CD14-positive monocyte (primary cell): ENCODE measurements at regions not wholly inside any gene's neighbourhood (a gene's known extent, or its start where the extent isn't known, plus 50 kb on each side); places are given as distances from the start of the nearest gene placed in this dataset.

Experiments used
- DNase-seq, 3 donors: peaks; one replicate each; pipeline ENCODE4 v3.0.0-alpha.2; 2011 to 2022
- H2AFZ ChIP-seq: 2 replicates; pipeline ENCODE4 v1.6.0; 2012; ENCODE audit warnings: mild to moderate bottlenecking, low read depth, low read length, inconsistent platforms; ENCODE audit not compliant: insufficient read depth, poor library complexity, severe bottlenecking
- H3K27ac ChIP-seq, 2 donors: 1 replicate in 1 of 2; 2 replicates in 1 of 2; pipeline ENCODE4 v1.5.1; 2012 to 2013; ENCODE audit warnings: low read length in 2 of 2, control low read depth in 1 of 2, inconsistent platforms in 1 of 2, low read depth in 1 of 2, mild to moderate bottlenecking in 1 of 2
- H3K27me3 ChIP-seq, 2 donors: one replicate each; pipeline versions ENCODE4 v1.6.0 to v1.6.1; 2011 to 2013; ENCODE audit warnings: low read length in 2 of 2; ENCODE audit not compliant: control insufficient read depth in 2 of 2, insufficient read depth in 2 of 2
- H3K36me3 ChIP-seq, 2 donors: replicated peaks in 1 of 2; 1 replicate in 1 of 2; 2 replicates in 1 of 2; pipeline versions ENCODE4 v1.5.1 to v1.6.1; 2012 to 2013; ENCODE audit warnings: low read length in 2 of 2, control low read depth in 1 of 2, inconsistent platforms in 1 of 2, mild to moderate bottlenecking in 1 of 2; ENCODE audit not compliant: insufficient read depth in 2 of 2, control insufficient read depth in 1 of 2
- H3K4me1 ChIP-seq, 2 donors: 1 replicate in 1 of 2; 2 replicates in 1 of 2; pipeline versions ENCODE4 v1.5.1 to v1.6.1; 2012 to 2013; ENCODE audit warnings: low read length in 2 of 2, control low read depth in 1 of 2, inconsistent platforms in 1 of 2, mild to moderate bottlenecking in 1 of 2, moderate library complexity in 1 of 2; ENCODE audit not compliant: insufficient read depth in 2 of 2, control insufficient read depth in 1 of 2
- H3K4me2 ChIP-seq: replicated peaks from 2 replicates; pipeline ENCODE3; 2012; ENCODE audit warnings: low read length, moderate library complexity, mild to moderate bottlenecking; ENCODE audit not compliant: poor library complexity, severe bottlenecking; ENCODE audit errors: extremely low read depth
- H3K4me3 ChIP-seq, 3 experiments: fragments of 200-600 bp in 1 of 3; sonication (generic) in 1 of 3; replicated peaks in 1 of 3; 1 replicate in 2 of 3; 2 replicates in 1 of 3; pipeline ENCODE4 v1.5.1; 2011 to 2013; ENCODE audit warnings: low read length in 3 of 3, mild to moderate bottlenecking in 3 of 3, control low read depth in 2 of 3, low read depth in 2 of 3, inconsistent platforms in 1 of 3, moderate library complexity in 1 of 3
- H3K79me2 ChIP-seq: 2 replicates; pipeline ENCODE4 v1.6.0; 2012; ENCODE audit warnings: mild to moderate bottlenecking, control low read depth, inconsistent platforms, low read length, moderate library complexity; ENCODE audit not compliant: insufficient read depth
- H3K9ac ChIP-seq: 2 replicates; pipeline ENCODE4 v1.6.0; 2017; ENCODE audit warnings: low read length, mild to moderate bottlenecking; ENCODE audit not compliant: insufficient read depth, poor library complexity, severe bottlenecking
- H3K9me3 ChIP-seq, 2 donors: replicated peaks in 1 of 2; 1 replicate in 1 of 2; 2 replicates in 1 of 2; pipeline versions ENCODE4 v1.5.1 to v1.6.1; 2012 to 2013; ENCODE audit warnings: low read length in 2 of 2, control low read depth in 1 of 2; ENCODE audit not compliant: control insufficient read depth in 1 of 2, insufficient read depth in 1 of 2
- H4K20me1 ChIP-seq: 2 replicates; pipeline ENCODE4 v1.6.0; 2012; ENCODE audit warnings: mild to moderate bottlenecking, low read length, control low read depth, moderate library complexity; ENCODE audit not compliant: insufficient read depth
- H3K27ac Mint-ChIP-seq, 7 donors: one replicate each; pipeline ENCODE4 v1.8.0; 2020; ENCODE audit warnings: mild to moderate bottlenecking in 7 of 7, mixed read lengths in 7 of 7, moderate library complexity in 6 of 7, inconsistent platforms in 2 of 7
- H3K27me3 Mint-ChIP-seq, 3 donors: one replicate each; pipeline ENCODE4 v1.8.0; 2021 to 2022; ENCODE audit warnings: low read depth in 3 of 3, mild to moderate bottlenecking in 3 of 3, mixed read lengths in 3 of 3, moderate library complexity in 3 of 3, inconsistent platforms in 1 of 3
- H3K36me3 Mint-ChIP-seq, 2 donors: one replicate each; pipeline ENCODE4 v1.8.0; 2020; ENCODE audit warnings: mixed read lengths in 2 of 2, inconsistent platforms in 1 of 2, mild to moderate bottlenecking in 1 of 2
- H3K4me1 Mint-ChIP-seq: one replicate; pipeline ENCODE4 v1.8.0; 2020; ENCODE audit warnings: mild to moderate bottlenecking, mixed read lengths
- H3K4me3 Mint-ChIP-seq, 2 donors: one replicate each; pipeline ENCODE4 v1.8.0; 2020; ENCODE audit warnings: mild to moderate bottlenecking in 2 of 2, mixed read lengths in 2 of 2, moderate library complexity in 1 of 2
- H3K9me3 Mint-ChIP-seq, 7 donors: one replicate each; pipeline ENCODE4 v1.8.0; 2020 to 2022; ENCODE audit warnings: mixed read lengths in 7 of 7, mild to moderate bottlenecking in 6 of 7, moderate library complexity in 6 of 7, inconsistent platforms in 2 of 7
- intact Hi-C, 2 donors: fragments of 100-400 bp; cut with micrococcal nuclease; formaldehyde crosslinking; loops; one replicate each; pipeline versions ENCODE4 v1.15.0 to v1.15.1; 2023
- TF ChIP-seq, protein P1 (sequence below): fragments of 200-600 bp; IDR thresholded peaks from one replicate; pipeline ENCODE4 v1.8.0; 2022; ENCODE audit warnings: antibody characterized with exemption, mild to moderate bottlenecking

DNA sequence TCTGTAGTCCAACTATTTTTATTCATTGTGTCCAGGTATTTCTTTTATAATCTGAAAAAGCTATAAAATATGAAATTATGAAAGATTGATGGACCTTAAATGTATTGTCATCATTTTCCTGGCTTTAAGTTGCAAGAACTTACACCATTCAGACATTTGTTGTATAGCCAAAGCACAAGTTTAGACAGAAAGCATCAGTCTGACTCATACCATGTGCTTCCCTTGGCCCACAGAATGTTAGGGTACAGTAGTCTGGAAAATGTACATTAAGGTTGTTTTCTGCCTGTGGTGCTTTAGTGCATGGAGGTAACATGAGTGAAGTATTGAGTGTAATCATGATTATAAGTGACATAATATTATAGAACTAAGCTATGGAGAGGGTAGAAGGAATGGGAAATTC lies 1002.5 kb downstream of the BCL11B start:
- DNase-seq: no peak

DNA sequence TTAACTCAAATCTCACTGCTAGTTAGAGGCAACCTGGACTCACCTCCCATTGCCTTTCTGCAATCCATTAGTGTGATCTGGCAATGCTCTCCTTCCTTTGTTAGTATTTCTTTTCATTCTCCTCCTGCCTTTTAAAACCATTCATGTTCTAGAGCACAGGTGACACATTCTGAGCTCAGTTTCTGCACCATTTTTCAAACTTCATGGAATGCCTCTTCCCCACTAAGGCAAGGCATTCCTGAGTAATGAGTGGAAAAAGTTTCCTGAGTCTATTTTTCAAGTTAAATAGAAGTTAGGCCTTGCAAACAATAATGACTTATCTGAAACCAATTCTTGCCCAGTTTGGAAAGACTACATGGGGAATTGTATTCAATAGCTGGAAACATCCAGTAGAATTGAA lies 1001.8 kb downstream of the BCL11B start:
- no peak overlapping the region for H3K4me3 ChIP-seq
- H3K27me3 ChIP-seq: no peaks in the 10 kb centered on the region
- H3K9ac ChIP-seq: no peak overlapping the region
- no peaks in the 10 kb centered on the region for H3K4me1 Mint-ChIP-seq
- H3K27me3 Mint-ChIP-seq: peaks cover 0 to 3% (median 0%) of the 10 kb centered on the region in 3 donors
- H3K36me3 ChIP-seq: no peaks in the 10 kb centered on the region
- H3K79me2 ChIP-seq: no peaks in the 10 kb centered on the region
- DNase-seq: no peak
- TF ChIP-seq, protein P1, sequence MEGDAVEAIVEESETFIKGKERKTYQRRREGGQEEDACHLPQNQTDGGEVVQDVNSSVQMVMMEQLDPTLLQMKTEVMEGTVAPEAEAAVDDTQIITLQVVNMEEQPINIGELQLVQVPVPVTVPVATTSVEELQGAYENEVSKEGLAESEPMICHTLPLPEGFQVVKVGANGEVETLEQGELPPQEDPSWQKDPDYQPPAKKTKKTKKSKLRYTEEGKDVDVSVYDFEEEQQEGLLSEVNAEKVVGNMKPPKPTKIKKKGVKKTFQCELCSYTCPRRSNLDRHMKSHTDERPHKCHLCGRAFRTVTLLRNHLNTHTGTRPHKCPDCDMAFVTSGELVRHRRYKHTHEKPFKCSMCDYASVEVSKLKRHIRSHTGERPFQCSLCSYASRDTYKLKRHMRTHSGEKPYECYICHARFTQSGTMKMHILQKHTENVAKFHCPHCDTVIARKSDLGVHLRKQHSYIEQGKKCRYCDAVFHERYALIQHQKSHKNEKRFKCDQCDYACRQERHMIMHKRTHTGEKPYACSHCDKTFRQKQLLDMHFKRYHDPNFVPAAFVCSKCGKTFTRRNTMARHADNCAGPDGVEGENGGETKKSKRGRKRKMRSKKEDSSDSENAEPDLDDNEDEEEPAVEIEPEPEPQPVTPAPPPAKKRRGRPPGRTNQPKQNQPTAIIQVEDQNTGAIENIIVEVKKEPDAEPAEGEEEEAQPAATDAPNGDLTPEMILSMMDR: no peak
- H3K27ac ChIP-seq: no peak overlapping the region
- no peaks in the 10 kb centered on the region for H3K4me1 ChIP-seq
- intact Hi-C loops: no loop called here
- no peak overlapping the region for H3K4me3 Mint-ChIP-seq
- peaks cover 0 to 7% of the 10 kb centered on the region in 2 donors for H3K9me3 ChIP-seq
- H3K4me2 ChIP-seq: no peak overlapping the region
- H2AFZ ChIP-seq: no peak overlapping the region
- H4K20me1 ChIP-seq: no peaks in the 10 kb centered on the region
- H3K27ac Mint-ChIP-seq: no peak overlapping the region
- peaks cover 3 to 9% (median 4%) of the 10 kb centered on the region in 7 donors for H3K9me3 Mint-ChIP-seq
- no peaks in the 10 kb centered on the region for H3K36me3 Mint-ChIP-seq

More for the DNA sequence above, 1002.5 kb downstream of the BCL11B start:
- H3K27me3 Mint-ChIP-seq: peaks cover 0 to 3% (median 0%) of the 10 kb centered on the region in 3 donors
- peaks cover 0 to 4% of the 10 kb centered on the region in 2 donors for H3K9me3 ChIP-seq
- H3K27me3 ChIP-seq: no peaks in the 10 kb centered on the region
- H3K36me3 ChIP-seq: no peaks in the 10 kb centered on the region
- no peak overlapping the region for H3K4me3 Mint-ChIP-seq
- H3K4me1 Mint-ChIP-seq: no peaks in the 10 kb centered on the region
- no peaks in the 10 kb centered on the region for H3K36me3 Mint-ChIP-seq
- no peaks in the 10 kb centered on the region for H3K4me1 ChIP-seq
- intact Hi-C loops: no loop called here
- TF ChIP-seq, protein P1: no peak
- no peak overlapping the region for H2AFZ ChIP-seq
- H3K9ac ChIP-seq: no peak overlapping the region
- H3K9me3 Mint-ChIP-seq: peaks cover 2 to 7% (median 4%) of the 10 kb centered on the region in 7 donors
- H3K79me2 ChIP-seq: no peaks in the 10 kb centered on the region
- no peaks in the 10 kb centered on the region for H4K20me1 ChIP-seq
- no peak overlapping the region for H3K27ac ChIP-seq
- H3K4me3 ChIP-seq: no peak overlapping the region
- no peak overlapping the region for H3K27ac Mint-ChIP-seq
- H3K4me2 ChIP-seq: no peak overlapping the region
